PC-9 (cell line): ENCODE measurements at regions not wholly inside any gene's neighbourhood (a gene's known extent, or its start where the extent isn't known, plus 50 kb on each side); places are given as distances from the start of the nearest gene placed in this dataset.

ENCODE experiments used
- BruUV-seq: library from RNA; stranded (reverse); fragments of 400-500 nt; replicated peaks from 2 replicates; lab custom pipeline; 2021; lab: Mats Ljungman, UMichigan
- CTCF ChIA-PET: fragments of 300-600 bp; sonication (Branson Sonifier 250); formaldehyde crosslinking; loops from one replicate; lab custom pipeline; 2022; ENCODE audit warnings: antibody characterized with exemption; lab: Charles Lee
- POLR2A ChIA-PET: fragments of 300-600 bp; sonication (Branson Sonifier 250); formaldehyde crosslinking; loops from one replicate; lab custom pipeline; 2022; ENCODE audit warnings: antibody characterized with exemption; ENCODE audit not compliant: unreplicated experiment; lab: Charles Lee
- DNase-seq, 2 experiments: peaks; one replicate each; pipeline versions ENCODE4 v3.0.0 to v3.0.0-alpha.2; 2015 to 2022; ENCODE audit warnings: mixed read lengths in 1 of 2
- H2AFZ ChIP-seq: fragments of 200-600 bp; sonication (generic); 2 replicates; pipeline ENCODE4 v1.8.1; 2017; ENCODE audit warnings: antibody characterized with exemption
- H3F3A ChIP-seq: fragments of 200-600 bp; sonication (generic); 2 replicates; pipeline ENCODE4 v1.8.1; 2017; ENCODE audit warnings: antibody characterized with exemption, mild to moderate bottlenecking, low read depth; ENCODE audit not compliant: insufficient read depth
- H3K27ac ChIP-seq: fragments of 200-600 bp; sonication (generic); 2 replicates; pipeline ENCODE4 v1.6.1; 2016; ENCODE audit warnings: mixed run types
- H3K27me3 ChIP-seq: fragments of 200-600 bp; sonication (generic); 2 replicates; pipeline ENCODE4 v1.6.1; 2016; ENCODE audit warnings: low read depth, mixed run types; ENCODE audit not compliant: insufficient read depth
- H3K36me3 ChIP-seq: fragments of 200-600 bp; sonication (generic); 2 replicates; pipeline ENCODE4 v1.6.1; 2016; ENCODE audit warnings: low read depth, mixed run types
- H3K4me1 ChIP-seq: fragments of 200-600 bp; sonication (generic); replicated peaks from 2 replicates; pipeline ENCODE4 v1.6.1; 2016; ENCODE audit warnings: mixed run types; ENCODE audit not compliant: insufficient read depth
- H3K4me2 ChIP-seq: fragments of 200-600 bp; sonication (generic); 2 replicates; pipeline ENCODE4 v1.6.1; 2017; ENCODE audit warnings: mixed run types
- H3K4me3 ChIP-seq: fragments of 200-600 bp; sonication (generic); 2 replicates; pipeline ENCODE4 v1.6.1; 2016; ENCODE audit warnings: mixed run types
- H3K79me2 ChIP-seq: fragments of 200-600 bp; sonication (generic); 2 replicates; pipeline ENCODE4 v1.6.1; 2017; ENCODE audit warnings: low read depth, mixed run types
- H3K9me2 ChIP-seq: fragments of 200-600 bp; sonication (generic); 2 replicates; pipeline ENCODE4 v1.8.1; 2017; ENCODE audit warnings: mild to moderate bottlenecking; ENCODE audit not compliant: insufficient read depth
- H3K9me3 ChIP-seq: fragments of 200-600 bp; sonication (generic); 2 replicates; pipeline ENCODE4 v1.8.1; 2016; ENCODE audit warnings: low read depth; ENCODE audit not compliant: insufficient read depth
- H4K20me1 ChIP-seq: fragments of 200-600 bp; sonication (generic); 2 replicates; pipeline ENCODE4 v1.8.1; 2017; ENCODE audit not compliant: insufficient read depth
- CTCF ChIP-seq: fragments of 200-600 bp; sonication (generic); conservative IDR thresholded peaks from 2 replicates; pipeline ENCODE4 v1.6.1; 2017; ENCODE audit warnings: mixed run types, antibody characterized with exemption, mild to moderate bottlenecking, moderate library complexity
- EZH2 ChIP-seq: fragments of 200-600 bp; sonication (generic); IDR thresholded peaks from 2 replicates; pipeline ENCODE4 v1.8.0; 2017; ENCODE audit warnings: antibody characterized with exemption, low read depth
- intact Hi-C: fragments of 100-400 bp; cut with micrococcal nuclease; formaldehyde crosslinking; loops from one replicate; pipeline ENCODE4 v1.10.0; 2022; ENCODE audit not compliant: unreplicated experiment

GRCh38 chr12:115451780-115452736 is 768.1 kb upstream of the TBX3 start:
- Histone ChIP-seq H3K9me2 (no peaks in the 10 kb centered on the region), H2AFZ (no peak overlapping the region), H3K4me2 (no peak overlapping the region), H3K27ac (no peak overlapping the region), H3K4me3 (no peak overlapping the region), H3K27me3 (no peaks in the 10 kb centered on the region), H3K79me2 (no peaks in the 10 kb centered on the region), H3K9me3 (no peaks in the 10 kb centered on the region), H3K36me3 (no peaks in the 10 kb centered on the region), H3F3A (no peaks in the 10 kb centered on the region), H4K20me1 (no peaks in the 10 kb centered on the region), H3K4me1 (no peaks in the 10 kb centered on the region)
- intact Hi-C loops: no loop called here
- BruUV-seq: no TSS peak
- no peak for DNase-seq
- TF ChIP-seq CTCF (no peak), EZH2 (no peak)
- POLR2A ChIA-PET: no interaction called here
- CTCF ChIA-PET: no interaction called here

GRCh38 chr12:115451151-115451779 is 767.3 kb upstream of the TBX3 start:
- no peak overlapping the region for H3K4me3 ChIP-seq
- H3K36me3 ChIP-seq: no peaks in the 10 kb centered on the region
- TF ChIP-seq EZH2 (no peak), CTCF (no peak)
- no peaks in the 10 kb centered on the region for H3K27me3 ChIP-seq
- no peaks in the 10 kb centered on the region for H3K79me2 ChIP-seq
- no peaks in the 10 kb centered on the region for H3K9me2 ChIP-seq
- H3K9me3 ChIP-seq: no peaks in the 10 kb centered on the region
- DNase-seq: no peak
- no TSS peak for BruUV-seq
- no peak overlapping the region for H3K27ac ChIP-seq
- ChIA-PET POLR2A (no interaction called here), CTCF (no interaction called here)
- no peaks in the 10 kb centered on the region for H3K4me1 ChIP-seq
- no peak overlapping the region for H2AFZ ChIP-seq
- no peaks in the 10 kb centered on the region for H3F3A ChIP-seq
- intact Hi-C loops: no loop called here
- H4K20me1 ChIP-seq: no peaks in the 10 kb centered on the region
- no peak overlapping the region for H3K4me2 ChIP-seq

GRCh38 chr12:115450710-115451109 is 766.7 kb upstream of the TBX3 start:
- H2AFZ ChIP-seq: no peak overlapping the region
- H3K36me3 ChIP-seq: no peaks in the 10 kb centered on the region
- H3K4me1 ChIP-seq: no peaks in the 10 kb centered on the region
- H3K79me2 ChIP-seq: no peaks in the 10 kb centered on the region
- ChIA-PET POLR2A (no interaction called here), CTCF (no interaction called here)
- H3K4me2 ChIP-seq: no peak overlapping the region
- no peak overlapping the region for H3K4me3 ChIP-seq
- H3K27me3 ChIP-seq: no peaks in the 10 kb centered on the region
- no peaks in the 10 kb centered on the region for H4K20me1 ChIP-seq
- intact Hi-C loops: no loop called here
- no peak for TF ChIP-seq CTCF
- no peak for TF ChIP-seq EZH2
- H3K9me2 ChIP-seq: no peaks in the 10 kb centered on the region
- BruUV-seq: no TSS peak
- H3K27ac ChIP-seq: no peak overlapping the region
- H3F3A ChIP-seq: no peaks in the 10 kb centered on the region
- DNase-seq: no peak
- H3K9me3 ChIP-seq: no peaks in the 10 kb centered on the region
